Rectal smooth muscle tissue (tissue), 1 donor: ENCODE measurements at regions not wholly inside any gene's neighbourhood (a gene's known extent, or its start where the extent isn't known, plus 50 kb on each side); places are given as distances from the start of the nearest gene placed in this dataset.

ENCODE experiments used
- H3K27ac ChIP-seq: one replicate; pipeline ENCODE4 v1.7.0; 2013; ENCODE audit warnings: low read depth, low read length, inconsistent platforms
- H3K27me3 ChIP-seq: one replicate; pipeline ENCODE4 v1.7.0; 2013; ENCODE audit warnings: low read length; ENCODE audit not compliant: control insufficient read depth, insufficient read depth
- H3K36me3 ChIP-seq: one replicate; pipeline ENCODE4 v1.7.0; 2013; ENCODE audit warnings: low read length; ENCODE audit not compliant: control insufficient read depth, insufficient read depth
- H3K4me1 ChIP-seq: one replicate; pipeline ENCODE4 v1.7.0; 2013; ENCODE audit warnings: low read length; ENCODE audit not compliant: control insufficient read depth, insufficient read depth
- H3K4me3 ChIP-seq: one replicate; pipeline ENCODE4 v1.7.0; 2013; ENCODE audit warnings: low read length
- H3K9ac ChIP-seq: one replicate; pipeline ENCODE4 v1.7.0; 2013; ENCODE audit warnings: low read length

DNA sequence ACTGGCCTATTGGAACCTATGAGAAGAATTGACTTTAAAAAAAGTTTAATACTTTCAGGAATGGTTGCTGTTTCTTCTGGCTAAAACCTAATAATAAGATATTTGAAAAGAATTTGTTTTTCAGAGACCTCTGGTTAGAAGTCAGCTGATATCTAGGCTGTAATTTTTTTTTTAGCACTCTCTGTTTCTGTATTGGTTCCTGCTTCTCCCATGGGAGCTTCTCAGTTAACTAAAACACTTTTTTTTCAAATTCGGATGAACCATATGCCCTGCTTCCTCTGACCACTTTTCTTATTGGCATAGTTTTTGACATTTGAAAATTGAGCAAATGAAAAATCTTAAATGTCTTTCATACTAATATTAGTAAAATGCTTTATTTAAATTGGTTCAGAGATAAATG lies 163.5 kb upstream of the SLC10A2 start:
- Histone ChIP-seq H3K36me3 (no peaks in the 10 kb centered on the region), H3K4me1 (no peaks in the 10 kb centered on the region), H3K27me3 (no peaks in the 10 kb centered on the region), H3K9ac (no peak overlapping the region), H3K4me3 (no peak overlapping the region), H3K27ac (no peak overlapping the region)

DNA sequence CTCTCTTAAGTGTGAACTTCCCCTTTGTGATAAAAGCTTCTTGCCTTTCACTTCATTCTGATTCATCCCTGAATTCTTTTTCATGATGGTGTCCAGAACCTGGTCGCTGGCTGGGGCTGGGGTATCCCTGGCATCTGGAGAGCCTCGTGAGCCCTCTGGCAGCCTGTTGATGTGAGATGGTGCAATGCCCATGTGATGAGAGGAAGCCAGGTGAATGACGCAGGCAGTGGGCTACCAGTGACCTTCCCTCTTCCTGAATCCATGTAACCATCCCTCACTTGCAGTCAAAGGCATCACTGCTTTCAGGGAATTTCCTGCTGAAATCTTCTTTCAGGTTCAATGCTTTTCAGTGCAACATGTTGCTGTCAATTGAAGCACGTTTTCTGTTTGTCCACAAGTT lies 158.6 kb upstream of the SLC10A2 start:
- Histone ChIP-seq H3K27me3 (no peaks in the 10 kb centered on the region), H3K4me1 (no peaks in the 10 kb centered on the region), H3K27ac (no peak overlapping the region), H3K9ac (no peak overlapping the region), H3K4me3 (no peak overlapping the region), H3K36me3 (no peaks in the 10 kb centered on the region)

GRCh38 chr13:103222683-103223082 lies 156.5 kb upstream of the SLC10A2 start:
- H3K27ac ChIP-seq, result no peak overlapping the region
- H3K9ac ChIP-seq, result no peak overlapping the region
- H3K4me1 ChIP-seq, result no peaks in the 10 kb centered on the region
- H3K36me3 ChIP-seq, result no peaks in the 10 kb centered on the region
- no peak overlapping the region for H3K4me3 ChIP-seq
- no peaks in the 10 kb centered on the region for H3K27me3 ChIP-seq

DNA sequence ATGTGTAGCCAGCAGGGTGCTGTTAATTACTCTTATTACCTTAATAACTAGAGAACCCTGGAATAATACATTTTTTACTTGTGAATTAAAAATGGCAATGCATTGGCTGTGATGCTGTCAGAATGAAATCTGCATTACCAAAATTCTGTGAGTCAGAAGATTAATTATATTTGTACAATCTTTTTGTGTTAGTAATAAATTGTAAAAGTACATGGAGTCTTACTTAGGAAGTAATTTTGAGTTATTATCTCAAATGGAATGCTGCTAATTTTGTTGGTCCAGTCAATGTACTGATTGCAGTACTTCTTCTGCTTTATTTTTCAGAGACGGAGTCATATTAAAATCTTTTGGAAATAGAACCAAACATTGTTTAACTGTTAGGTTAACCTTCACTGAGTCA lies 152.0 kb upstream of the SLC10A2 start:
- Histone ChIP-seq H3K36me3 (no peaks in the 10 kb centered on the region), H3K9ac (no peak overlapping the region), H3K27ac (no peak overlapping the region), H3K4me1 (no peaks in the 10 kb centered on the region), H3K27me3 (no peaks in the 10 kb centered on the region), H3K4me3 (no peak overlapping the region)

- no peaks in the 10 kb centered on the region for H3K36me3 ChIP-seq
- H3K27me3 ChIP-seq, result no peaks in the 10 kb centered on the region
- H3K4me1 ChIP-seq, result no peaks in the 10 kb centered on the region
- no peak overlapping the region for H3K9ac ChIP-seq
- H3K4me3 ChIP-seq, result no peak overlapping the region
- H3K27ac ChIP-seq, result no peak overlapping the region
Measured at GRCh38 chr13:103213152-103213551, 146.9 kb upstream of the SLC10A2 start.

DNA sequence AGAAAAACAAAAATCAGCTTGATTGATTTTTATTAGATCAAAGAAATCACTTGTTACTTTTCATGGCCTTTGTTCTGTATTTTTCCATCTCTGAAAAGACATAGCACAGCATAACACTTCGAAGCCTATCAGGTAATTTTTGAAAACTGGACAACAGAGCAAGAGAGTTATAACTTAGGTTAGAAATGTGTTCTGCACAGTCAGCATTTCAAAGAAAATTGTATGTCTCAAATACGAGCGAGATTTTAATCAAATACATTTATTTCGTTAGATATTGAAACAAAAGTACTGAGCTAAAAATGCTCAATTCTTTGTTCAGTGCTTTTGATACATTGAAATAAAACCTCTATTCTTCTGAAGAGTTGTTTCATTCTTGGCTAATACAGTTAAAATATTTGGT lies 144.1 kb upstream of the SLC10A2 start:
- no peaks in the 10 kb centered on the region for H3K36me3 ChIP-seq
- H3K4me1 ChIP-seq, result no peaks in the 10 kb centered on the region
- no peak overlapping the region for H3K4me3 ChIP-seq
- no peaks in the 10 kb centered on the region for H3K27me3 ChIP-seq
- no peak overlapping the region for H3K27ac ChIP-seq
- no peak overlapping the region for H3K9ac ChIP-seq

DNA sequence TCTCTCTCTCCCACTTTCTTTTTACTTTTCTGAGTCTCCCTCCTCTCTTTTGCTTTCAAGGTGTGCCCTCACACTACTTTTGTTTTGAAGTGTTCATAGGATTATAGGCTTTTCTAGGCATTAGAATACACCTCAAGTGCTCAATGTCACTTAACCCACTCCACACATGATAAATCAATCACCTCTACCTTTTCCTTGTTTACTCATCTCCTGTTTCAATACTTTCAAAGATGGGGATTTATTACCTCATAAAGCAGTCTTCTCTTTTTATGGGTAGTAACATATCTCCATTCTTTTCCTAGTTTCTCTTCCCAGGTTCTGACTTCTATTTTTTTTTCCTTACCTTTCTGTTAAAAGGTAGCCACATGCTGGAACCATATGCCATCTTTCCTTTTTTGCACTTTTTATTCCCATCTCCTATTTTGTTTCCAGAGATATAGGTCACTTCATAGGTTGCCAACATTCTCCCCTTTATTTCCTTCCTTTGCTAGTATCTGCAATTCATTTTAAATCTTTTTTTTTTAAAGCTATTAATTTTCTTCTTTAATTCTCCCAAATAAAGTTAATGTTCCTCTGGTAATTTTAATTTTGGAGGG lies 137.6 kb upstream of the SLC10A2 start:
- H3K27me3 ChIP-seq, result no peaks in the 10 kb centered on the region
- no peak overlapping the region for H3K4me3 ChIP-seq
- no peaks in the 10 kb centered on the region for H3K36me3 ChIP-seq
- no peaks in the 10 kb centered on the region for H3K4me1 ChIP-seq
- no peak overlapping the region for H3K27ac ChIP-seq
- H3K9ac ChIP-seq, result no peak overlapping the region

DNA sequence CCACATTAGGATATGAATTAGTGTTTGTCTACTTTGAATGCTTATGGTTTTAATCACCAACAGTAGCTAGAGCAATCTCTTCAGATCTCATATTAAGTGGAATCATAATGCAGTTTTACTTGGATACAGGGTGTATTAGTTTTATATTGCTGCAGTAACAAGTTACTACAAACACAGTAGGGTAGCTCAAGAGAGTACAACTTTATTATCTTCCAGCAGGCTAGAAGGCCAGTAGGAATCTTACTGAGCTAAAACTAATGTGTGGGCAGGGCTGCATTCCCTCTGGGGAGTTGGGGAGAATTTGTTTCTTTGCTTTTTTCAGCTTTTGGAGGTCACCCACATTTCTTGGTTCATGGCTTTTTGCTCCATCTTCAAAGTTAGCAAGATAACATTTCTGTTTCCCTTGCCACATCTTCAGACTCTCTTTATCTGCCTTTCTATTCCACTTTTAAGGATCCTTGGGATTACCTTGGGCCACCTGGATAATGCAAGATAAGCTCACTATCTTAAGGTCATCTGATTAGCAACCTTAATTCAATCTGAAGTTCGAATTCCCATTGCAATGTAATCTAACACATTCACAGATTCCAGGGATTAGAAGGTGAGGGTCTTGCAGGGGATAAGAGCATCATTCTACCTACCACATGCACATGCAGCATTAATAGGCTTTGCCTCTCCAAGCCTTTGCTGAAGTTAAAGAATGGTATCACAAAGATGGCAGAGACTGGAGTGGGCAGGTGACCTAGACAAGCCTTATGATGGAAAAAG lies 134.1 kb upstream of the SLC10A2 start:
- Histone ChIP-seq H3K36me3 (no peaks in the 10 kb centered on the region), H3K9ac (no peak overlapping the region), H3K4me3 (no peak overlapping the region), H3K27me3 (no peaks in the 10 kb centered on the region), H3K27ac (no peak overlapping the region), H3K4me1 (no peaks in the 10 kb centered on the region)

DNA sequence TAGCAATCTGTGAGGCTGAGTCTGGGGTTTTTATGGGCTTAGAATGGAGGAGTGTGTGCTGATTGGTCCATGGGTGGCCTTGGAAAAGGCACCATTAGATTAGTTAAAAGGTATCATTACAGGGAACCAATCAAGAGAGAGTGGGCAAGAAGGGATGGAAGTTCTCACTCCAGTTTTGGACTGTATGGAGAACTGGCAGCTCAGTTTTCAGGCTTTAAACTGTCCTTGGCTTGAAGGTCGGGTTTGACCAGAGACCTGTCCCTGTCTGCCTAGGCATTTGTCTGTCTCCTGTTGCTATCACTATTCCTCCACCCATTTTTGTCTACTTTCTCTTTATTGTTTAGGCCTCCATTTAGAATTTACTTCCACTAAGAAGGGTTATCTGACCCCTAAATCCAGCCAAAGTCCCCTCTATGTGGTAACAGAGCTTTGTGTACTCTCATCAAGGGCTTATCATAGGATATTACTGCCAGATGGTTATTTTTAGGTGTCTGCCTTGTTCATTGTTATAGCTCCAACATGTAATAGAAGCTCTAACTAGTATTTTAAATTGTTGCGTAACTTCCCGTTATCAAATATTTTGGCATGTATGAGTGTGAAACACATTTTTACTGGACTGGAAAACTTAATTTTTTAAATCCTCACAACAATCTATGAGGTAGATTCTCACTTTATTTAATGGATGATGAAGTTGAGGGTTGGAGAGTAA lies 133.3 kb upstream of the SLC10A2 start:
- Histone ChIP-seq H3K4me3 (no peak overlapping the region), H3K27me3 (no peaks in the 10 kb centered on the region), H3K9ac (no peak overlapping the region), H3K36me3 (no peaks in the 10 kb centered on the region), H3K27ac (no peak overlapping the region), H3K4me1 (no peaks in the 10 kb centered on the region)

DNA sequence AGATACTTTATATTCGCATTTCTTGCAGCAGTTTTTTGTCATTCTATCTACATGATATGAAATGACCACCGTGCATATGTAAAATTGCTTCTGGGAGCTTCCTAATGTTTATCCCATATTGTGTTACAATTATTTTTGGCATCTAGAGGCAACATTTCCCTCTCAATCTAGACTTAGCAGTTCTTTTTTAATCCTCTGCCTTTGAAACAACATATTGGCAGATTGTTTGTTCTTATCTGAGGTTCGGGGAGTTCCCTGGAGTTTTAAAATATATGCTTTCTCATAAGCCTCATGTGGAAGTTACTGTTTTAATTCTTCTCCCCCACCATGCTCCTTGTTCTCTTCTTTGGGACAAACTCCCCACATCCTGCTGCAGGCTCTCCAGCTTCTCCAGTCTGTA lies 130.1 kb upstream of the SLC10A2 start:
- Histone ChIP-seq H3K4me3 (no peak overlapping the region), H3K36me3 (no peaks in the 10 kb centered on the region), H3K4me1 (no peaks in the 10 kb centered on the region), H3K9ac (no peak overlapping the region), H3K27ac (no peak overlapping the region), H3K27me3 (no peaks in the 10 kb centered on the region)

DNA sequence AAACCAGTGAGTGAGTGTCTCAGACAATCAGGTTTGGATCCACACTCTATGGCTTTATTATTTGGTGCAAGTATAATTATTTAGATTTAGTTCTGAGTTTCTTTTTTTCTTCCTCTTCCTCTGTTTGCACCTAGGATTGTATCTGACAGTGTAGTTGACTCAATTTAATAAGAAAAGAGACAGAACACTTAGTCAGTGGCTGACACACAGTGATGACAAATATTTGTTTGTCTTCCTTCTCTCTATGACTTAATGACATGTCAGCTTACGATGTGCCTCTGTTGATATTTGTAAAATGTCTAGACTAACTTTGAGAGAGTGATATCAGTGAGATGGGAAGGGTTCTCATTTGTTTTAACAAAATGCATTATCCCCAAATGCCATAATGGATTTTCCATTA lies 129.5 kb upstream of the SLC10A2 start:
- no peak overlapping the region for H3K4me3 ChIP-seq
- H3K27me3 ChIP-seq, result no peaks in the 10 kb centered on the region
- no peak overlapping the region for H3K27ac ChIP-seq
- H3K36me3 ChIP-seq, result no peaks in the 10 kb centered on the region
- no peaks in the 10 kb centered on the region for H3K4me1 ChIP-seq
- no peak overlapping the region for H3K9ac ChIP-seq

GRCh38 chr13:103194871-103195270 lies 128.7 kb upstream of the SLC10A2 start:
- no peak overlapping the region for H3K27ac ChIP-seq
- H3K36me3 ChIP-seq, result no peaks in the 10 kb centered on the region
- no peaks in the 10 kb centered on the region for H3K27me3 ChIP-seq
- H3K4me3 ChIP-seq, result no peak overlapping the region
- no peak overlapping the region for H3K9ac ChIP-seq
- no peaks in the 10 kb centered on the region for H3K4me1 ChIP-seq
